DMS153 treated with DMSO at 0.1 percent for 48 hours (cell line): ENCODE measurements at regions not wholly inside any gene's neighbourhood (a gene's known extent, or its start where the extent isn't known, plus 50 kb on each side); places are given as distances from the start of the nearest gene placed in this dataset.
"Not testable (repeated sequence)": the region's sequence is repeated elsewhere in the genome, so short reads cannot be mapped to it uniquely, and the experiment has no call there.

ENCODE experiments used
- DNase-seq: peaks from one replicate; lab custom pipeline; 2025; ENCODE audit not compliant: unreplicated experiment; lab: John Stamatoyannopoulos, UW

DNA sequence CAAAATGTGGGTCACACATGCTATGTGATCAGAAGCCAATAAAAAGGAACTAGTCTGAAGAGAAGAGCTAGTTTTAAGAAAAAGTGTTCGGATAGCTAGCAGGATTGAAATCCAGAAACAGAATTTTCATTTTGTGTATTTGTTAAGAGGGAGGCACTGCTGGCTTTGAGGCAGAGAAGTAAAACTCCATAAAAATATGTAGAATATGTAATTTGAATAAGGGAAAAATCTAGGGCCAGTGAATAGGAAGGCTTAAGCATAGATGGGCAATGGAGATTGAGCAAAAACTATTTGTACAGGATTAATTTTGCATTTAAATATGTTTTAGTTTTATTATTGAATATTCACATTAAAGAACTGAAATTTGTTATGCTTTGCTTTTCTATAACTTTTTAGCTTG is 399.9 kb upstream of the PITX2 start:
- DNase-seq: no peak

DNA sequence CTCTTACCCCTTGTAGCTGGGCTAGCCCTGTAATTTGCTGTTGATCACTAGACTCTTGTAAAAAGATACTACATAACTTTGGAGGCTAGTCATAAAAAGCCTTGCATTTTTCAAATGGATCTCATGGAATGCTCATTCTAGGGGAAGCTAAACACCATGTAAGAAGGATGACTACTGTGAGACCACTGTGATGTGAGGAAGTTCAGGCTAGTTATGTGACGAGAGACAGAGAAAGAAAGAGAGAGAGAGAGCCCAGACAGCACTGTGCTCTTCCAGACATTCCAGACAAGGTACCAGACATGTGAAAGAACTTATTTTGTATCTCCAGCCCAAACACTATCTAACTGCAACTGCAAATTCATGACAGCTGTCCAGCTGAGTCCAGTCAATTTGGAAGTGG is 404.6 kb upstream of the PITX2 start:
- no peak for DNase-seq

DNA sequence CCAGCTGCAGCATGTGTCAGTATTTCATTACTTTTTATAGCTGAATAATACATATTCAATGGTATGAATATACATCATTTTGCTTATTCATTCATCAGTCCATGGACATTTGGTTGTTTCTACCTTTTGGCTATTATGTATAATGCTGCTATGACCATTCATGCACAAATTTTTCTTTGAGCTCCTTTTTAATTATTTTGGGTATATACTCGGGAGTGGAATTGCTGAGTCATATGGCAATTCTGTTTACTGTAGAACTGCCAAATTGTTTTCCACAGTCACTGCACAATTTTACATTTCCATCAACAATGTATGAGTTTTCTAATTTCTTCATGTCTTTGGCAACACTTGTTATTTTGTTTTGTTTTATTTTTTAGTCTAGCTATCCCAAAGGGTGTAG is 405.9 kb upstream of the PITX2 start:
- DNase-seq: no peak

DNA sequence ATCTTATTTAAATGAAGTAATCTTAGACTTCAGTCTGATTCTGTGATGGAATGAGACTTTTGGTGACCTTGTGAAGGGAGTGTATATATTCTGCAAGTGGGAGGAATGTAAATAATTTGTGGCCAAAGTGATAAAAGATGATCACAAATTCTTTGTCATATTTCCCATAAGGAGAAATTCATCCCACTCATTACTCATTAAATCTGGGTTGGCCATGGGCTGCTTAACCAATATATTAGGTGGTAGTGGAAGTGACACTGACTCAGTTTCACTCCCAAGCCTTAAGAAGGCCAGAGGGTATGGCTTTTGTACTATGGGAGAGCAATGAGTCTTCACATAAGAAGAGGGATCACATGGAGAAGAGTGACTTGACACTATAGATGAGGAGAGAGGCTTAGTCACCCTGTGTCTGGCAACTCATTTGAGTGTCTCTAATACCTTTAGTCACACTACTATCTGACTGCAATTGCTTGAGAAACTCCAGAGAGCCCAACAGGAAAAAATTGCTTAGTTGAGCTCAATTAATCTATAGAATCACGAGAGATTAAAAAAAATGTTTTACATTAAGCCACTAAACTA is 408.2 kb upstream of the PITX2 start:
- DNase-seq: no peak

DNA sequence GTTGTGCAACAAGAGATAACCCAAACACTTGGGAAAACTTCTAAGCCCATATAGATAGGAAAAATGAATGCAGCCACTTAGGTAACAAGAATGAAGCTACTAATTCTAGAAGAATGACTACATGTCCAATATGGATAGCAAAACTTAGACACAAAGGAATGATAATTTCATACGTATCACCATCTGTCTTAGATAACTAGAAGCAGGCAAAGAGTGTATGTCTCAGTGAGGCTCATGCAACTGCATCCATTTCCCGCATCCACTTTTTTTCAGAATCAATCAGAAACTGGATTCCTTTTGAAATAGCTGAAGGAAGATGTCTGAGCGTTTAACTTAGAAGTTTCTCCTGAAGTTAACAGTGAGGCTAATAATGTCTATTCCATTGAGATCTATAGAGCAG is 408.7 kb upstream of the PITX2 start:
- DNase-seq: no peak

- no peak for DNase-seq
These were observed 414.9 kb upstream of the PITX2 start for GRCh38 chr4:111037591-111038360.

DNA sequence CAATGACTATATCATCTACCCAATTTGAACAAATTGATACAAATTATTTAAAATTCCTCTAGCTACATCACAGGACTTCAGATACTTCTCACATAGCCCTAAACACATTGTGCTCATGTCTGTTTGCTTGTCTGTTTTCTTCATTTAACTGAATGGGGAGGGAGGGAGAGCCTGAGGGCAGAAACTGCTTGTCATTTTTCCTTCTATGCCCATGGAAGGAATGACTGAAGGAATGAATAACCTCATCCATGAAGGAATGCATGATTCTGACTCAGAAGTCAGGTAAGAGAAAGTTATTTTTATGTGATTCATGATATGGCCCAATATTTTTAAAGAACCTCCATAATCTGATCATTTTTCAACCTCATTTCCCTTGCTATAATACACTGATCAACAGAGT is 418.0 kb upstream of the PITX2 start:
- no peak for DNase-seq

DNA sequence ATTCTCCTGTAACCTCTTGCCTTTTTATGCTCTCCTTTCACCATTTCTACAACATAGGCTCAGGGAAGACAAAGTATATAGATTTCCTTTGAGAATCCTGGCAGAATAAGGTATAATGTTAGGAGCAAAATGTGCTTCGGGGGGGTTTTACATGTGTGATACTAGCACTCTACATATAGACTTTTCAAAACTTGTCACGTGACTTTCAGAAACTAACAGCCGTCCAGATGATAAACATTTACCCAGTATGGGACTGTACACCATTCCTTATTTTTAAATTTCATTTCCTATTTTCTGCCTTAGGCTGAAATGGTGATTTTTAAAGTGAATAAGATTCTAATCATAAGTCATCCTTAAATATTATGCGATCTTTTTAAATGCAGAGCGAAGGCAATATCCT is 420.4 kb upstream of the PITX2 start:
- DNase-seq: no peak

DNA sequence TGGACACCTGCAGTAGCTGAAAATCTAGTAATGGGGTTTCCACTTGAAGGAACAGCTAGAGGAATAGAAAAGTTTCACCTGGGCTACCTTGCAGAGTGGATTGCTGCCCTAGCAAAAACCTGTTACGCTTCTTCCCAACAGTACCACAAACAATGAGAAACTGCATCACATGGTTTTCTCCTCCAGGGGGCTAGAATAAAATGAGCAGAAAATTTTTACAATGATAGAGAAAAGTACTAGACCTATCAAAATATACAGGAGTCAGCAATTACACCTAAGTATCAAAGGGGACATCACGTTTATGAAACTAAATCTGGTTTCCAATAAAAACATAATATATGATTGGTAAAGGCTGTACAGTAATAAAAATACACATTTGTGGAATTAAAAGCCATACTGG is 423.1 kb upstream of the PITX2 start:
- DNase-seq: no peak

DNA sequence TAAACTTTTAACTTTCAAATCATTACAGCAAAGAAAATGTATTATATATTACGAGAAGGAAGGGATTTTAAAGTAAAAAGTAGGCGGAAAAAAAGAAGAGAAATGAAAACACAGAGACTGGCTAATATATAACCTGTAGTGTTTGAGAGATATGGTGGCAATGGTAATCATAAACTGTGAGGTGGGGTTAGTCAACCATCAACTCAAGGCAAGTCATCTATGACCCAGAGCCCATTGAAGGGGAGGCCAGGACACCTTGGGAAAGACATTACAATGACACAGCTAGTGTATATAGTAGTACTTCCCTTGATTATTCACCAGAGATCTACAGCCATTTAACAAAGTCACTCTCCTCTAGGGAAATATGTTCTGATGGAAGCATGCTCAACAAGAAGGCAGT is 423.9 kb upstream of the PITX2 start:
- DNase-seq: no peak

- no peak for DNase-seq
These were observed 425.4 kb upstream of the PITX2 start for GRCh38 chr4:111048316-111048715.

- no peak for DNase-seq
These were observed 441.6 kb upstream of the PITX2 start for GRCh38 chr4:111064342-111064993.

DNA sequence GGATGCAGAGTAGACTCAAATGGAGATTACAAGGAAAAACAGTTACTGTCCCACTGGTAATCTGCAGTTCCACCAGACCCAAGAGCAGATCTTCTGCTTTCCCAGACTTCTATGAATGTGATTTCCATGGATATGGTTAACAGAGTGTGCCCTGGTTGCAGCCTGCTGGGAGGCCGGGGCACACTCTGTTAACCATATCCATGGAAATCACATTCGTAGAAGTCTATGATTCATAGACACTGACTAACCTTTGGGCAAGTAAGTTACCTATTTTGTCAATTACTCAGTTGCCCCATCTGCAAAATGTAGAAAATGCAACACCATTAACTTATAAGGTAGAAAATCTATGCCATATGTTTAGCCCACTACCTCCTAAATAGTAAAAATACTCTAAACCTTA is 443.1 kb upstream of the PITX2 start:
- no peak for DNase-seq

DNA sequence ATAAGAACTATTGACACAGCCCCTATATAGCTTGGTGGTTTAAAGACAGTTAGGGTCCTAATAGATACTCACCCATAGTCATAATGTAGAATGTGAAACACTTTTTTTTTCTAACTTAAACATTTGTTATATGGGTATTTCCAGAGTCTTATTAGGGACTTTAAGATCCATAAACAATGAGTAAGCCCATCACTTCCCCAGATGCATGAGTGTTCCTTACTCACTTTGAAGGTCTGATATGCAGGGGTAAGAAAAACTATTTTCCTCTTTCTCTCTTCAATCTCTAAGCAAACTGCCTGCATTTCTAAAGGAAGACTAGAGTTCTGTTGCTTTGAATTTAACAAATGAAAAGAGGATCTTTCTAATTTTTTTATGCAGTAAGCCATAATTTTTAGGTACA is 443.6 kb upstream of the PITX2 start:
- DNase-seq: no peak

DNA sequence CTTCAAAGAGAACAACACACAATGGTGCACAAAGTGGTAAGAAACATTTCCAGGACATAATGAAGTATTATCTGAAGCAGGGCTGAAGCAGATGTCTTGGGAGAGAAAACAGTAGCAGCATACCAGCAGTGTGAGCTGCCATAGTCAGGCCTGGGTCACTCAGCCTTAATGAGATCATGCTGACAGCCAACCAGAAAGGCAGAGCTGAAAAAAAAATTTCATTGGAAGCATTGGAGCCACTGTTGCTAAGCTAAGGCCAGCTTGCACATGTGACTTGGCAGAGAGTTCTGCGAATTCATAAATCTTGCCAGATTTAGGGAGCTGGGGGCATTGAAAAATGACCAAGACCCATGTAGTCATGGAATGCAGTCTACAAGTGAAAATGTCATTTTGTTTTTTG is 444.0 kb upstream of the PITX2 start:
- no peak for DNase-seq

- DNase-seq: no peak
These were observed 446.0 kb upstream of the PITX2 start for GRCh38 chr4:111068883-111069282.

GRCh38 chr4:111070390-111070789 is 447.5 kb upstream of the PITX2 start:
- DNase-seq: no peak

DNA sequence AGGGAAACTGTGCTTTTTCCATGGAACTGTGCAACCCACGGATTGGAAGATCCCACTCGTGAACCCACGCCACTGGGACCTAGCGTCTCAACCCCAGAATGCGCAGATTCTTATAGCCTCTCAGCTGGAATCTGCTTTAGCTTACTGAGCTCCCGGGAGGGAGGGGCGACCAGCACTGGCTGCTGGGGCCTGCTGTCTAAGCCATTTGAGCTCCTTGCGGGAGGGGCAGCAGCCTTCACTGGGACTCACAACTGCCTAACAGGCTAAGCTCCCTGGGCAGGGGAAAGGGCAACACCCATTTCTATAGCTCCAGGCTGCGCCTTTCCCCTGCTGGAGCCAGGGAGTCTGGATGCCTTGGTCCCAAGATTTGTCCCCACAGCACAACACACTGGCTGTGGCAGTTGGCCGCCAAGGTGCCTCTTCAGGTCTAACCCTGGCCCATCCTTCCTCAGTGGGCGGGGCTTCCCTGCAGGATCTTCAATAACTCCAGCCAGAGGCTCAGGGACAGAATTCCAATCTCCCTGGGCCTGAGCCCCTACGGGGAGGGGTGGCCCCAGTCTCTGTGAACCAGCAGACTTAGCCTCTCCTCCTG is 451.7 kb upstream of the PITX2 start:
- DNase-seq: no peak

DNA sequence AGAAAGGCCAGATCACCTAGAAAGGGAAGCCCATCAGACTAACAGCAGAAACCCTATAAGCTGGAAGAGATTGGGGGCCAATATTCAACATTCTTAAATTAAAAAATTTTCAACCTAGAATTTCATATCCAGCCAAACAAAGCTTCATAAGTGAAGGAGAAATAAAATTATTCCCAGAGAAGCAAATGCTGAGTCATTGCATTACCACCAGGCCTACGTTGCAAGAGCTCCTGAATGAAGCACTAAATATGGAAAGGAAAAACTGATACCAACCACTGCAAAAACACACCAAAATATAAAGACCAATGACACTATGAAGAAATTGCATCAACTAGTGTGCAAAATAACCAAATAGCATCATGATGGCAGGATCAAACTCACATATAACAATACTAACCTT is 453.4 kb upstream of the PITX2 start:
- not testable (repeated sequence) for DNase-seq

- no peak for DNase-seq
These were observed 485.3 kb upstream of the PITX2 start for GRCh38 chr4:111108153-111108552.

GRCh38 chr4:111113591-111113990 is 490.7 kb upstream of the PITX2 start:
- no peak for DNase-seq

- no peak for DNase-seq
These were observed 493.0 kb upstream of the PITX2 start for GRCh38 chr4:111115881-111116280.
